ENCODE measurements at regions not wholly inside any gene's neighbourhood (a gene's known extent, or its start where the extent isn't known, plus 50 kb on each side); places are given as distances from the start of the nearest gene placed in this dataset.

GRCh38 chr11:26859416-26859815 lies 134.5 kb upstream of the FIBIN start:
- TF ChIP-seq CTCF (conservative IDR thresholded peaks at IDR 0.05) (no peak), ZFX (IDR thresholded peaks at IDR 0.05) (no peak)
